Epithelial cell of proximal tubule (primary cell): ENCODE measurements at regions not wholly inside any gene's neighbourhood (a gene's known extent, or its start where the extent isn't known, plus 50 kb on each side); places are given as distances from the start of the nearest gene placed in this dataset.

Source experiments
- DNase-seq: peaks from one replicate; pipeline ENCODE4 v3.0.0-alpha.2; 2011; ENCODE audit warnings: low read depth
- H3K4me3 ChIP-seq: 2 replicates; pipeline ENCODE4 v1.5.1; 2011; ENCODE audit warnings: low read depth, mild to moderate bottlenecking, low read length
- TF ChIP-seq, protein P1 (sequence below): conservative IDR thresholded peaks from 2 replicates; pipeline ENCODE4 v1.5.1; 2012; ENCODE audit warnings: low read depth, mild to moderate bottlenecking, low read length

DNA sequence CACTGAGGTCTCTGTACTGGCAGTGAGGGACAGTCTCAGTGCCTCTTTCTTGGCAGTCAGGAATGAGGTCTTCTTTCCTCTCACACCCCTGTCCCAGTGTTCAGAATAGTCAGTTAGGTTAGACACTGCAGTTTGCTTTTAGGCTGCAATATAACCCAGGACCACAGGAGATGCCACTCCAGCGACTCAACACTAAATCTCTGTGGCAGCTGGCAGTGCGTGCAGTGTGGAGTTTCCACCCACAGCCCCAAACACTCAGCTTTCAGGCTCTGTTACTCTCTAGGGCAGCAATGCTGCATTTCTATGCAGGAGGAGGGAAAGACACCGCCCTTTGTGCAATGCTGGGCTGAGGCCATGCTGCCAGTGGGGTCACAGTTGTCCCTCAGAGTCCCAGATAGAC lies 150.2 kb upstream of the SUCLG2 start:
- no peak for DNase-seq
- TF ChIP-seq, protein P1, sequence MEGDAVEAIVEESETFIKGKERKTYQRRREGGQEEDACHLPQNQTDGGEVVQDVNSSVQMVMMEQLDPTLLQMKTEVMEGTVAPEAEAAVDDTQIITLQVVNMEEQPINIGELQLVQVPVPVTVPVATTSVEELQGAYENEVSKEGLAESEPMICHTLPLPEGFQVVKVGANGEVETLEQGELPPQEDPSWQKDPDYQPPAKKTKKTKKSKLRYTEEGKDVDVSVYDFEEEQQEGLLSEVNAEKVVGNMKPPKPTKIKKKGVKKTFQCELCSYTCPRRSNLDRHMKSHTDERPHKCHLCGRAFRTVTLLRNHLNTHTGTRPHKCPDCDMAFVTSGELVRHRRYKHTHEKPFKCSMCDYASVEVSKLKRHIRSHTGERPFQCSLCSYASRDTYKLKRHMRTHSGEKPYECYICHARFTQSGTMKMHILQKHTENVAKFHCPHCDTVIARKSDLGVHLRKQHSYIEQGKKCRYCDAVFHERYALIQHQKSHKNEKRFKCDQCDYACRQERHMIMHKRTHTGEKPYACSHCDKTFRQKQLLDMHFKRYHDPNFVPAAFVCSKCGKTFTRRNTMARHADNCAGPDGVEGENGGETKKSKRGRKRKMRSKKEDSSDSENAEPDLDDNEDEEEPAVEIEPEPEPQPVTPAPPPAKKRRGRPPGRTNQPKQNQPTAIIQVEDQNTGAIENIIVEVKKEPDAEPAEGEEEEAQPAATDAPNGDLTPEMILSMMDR: no peak
- H3K4me3 ChIP-seq: no peak overlapping the region

DNA sequence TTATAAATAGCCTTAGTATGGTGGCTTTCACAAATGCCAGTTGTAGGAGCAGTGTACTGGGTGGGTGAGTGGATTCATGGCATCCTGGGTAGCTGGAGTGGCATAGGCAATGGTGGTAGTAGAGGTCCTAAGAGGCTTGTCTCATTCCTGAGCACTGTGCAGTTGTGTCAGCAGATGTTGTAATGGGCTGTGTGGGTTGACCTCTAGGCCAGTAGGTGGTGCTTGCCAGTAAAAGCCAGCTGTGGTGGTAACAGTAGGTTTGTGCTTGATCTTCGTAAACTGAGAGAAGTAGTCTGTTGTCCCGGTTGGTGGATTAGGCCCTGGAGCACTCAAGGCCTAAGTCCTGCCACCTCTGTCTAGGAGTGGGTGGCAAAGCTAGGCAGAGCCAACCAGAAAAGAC lies 149.7 kb upstream of the SUCLG2 start:
- no peak for DNase-seq
- H3K4me3 ChIP-seq: no peak overlapping the region
- TF ChIP-seq, protein P1: no peak

DNA sequence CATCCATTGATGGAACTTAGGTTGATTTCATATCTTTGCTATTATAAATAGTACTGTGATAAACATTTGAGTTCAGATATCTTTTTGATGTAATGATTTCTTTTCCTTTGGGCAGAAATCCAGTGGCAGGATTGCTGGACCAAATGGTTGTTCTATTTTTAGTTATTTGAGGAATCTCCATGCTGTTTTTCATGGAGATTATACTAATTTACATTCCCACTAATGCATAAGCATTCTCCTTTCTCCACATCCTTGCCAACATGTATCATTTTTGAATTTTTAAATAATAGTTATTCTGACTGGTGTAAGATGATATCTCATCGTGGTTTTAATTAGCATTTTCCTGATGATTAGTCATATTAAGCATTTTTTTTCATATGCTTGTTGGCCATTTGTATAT lies 144.0 kb upstream of the SUCLG2 start:
- TF ChIP-seq, protein P1: no peak
- DNase-seq: no peak
- H3K4me3 ChIP-seq: no peak overlapping the region

DNA sequence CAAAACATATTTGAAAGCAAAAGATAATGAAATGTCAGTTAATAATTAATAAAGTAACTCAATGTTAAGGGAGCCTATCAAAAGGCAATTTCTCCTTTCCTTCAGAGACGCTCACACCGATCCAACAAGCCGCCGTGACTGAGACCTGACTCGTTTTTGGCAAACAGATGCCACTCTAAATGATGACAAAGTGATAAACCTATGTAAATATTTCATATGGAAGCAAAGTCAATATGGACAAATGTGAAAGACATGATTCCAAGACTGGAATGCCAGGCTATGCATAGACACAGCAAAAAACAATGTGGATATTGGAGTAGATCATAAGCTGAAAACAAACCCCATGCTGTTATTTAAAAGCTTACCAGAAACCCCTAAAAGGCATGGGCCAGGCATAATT lies 137.2 kb upstream of the SUCLG2 start:
- TF ChIP-seq, protein P1: no peak
- H3K4me3 ChIP-seq: no peak overlapping the region
- no peak for DNase-seq

DNA sequence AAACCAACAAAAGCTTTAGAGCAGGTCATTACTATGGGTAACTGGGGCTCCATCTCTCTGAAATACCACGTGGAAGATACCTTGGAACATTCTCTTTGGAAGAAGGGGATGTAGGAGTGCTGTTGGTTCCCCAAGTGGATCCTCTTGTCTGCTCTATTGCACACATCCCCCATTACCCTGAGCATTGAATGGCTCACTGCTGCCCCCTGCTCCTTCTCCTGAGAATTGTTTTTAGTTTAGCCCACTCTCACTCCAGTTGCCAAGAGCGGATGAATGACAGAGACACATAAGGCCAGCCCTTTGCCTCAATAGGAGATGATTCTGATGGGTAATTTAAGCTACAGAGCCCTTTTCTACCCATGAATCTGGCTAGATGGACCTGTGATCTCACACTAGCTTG lies 135.6 kb upstream of the SUCLG2 start:
- no peak overlapping the region for H3K4me3 ChIP-seq
- TF ChIP-seq, protein P1: peak; percentile 78
- peak; percentile 4 for DNase-seq

DNA sequence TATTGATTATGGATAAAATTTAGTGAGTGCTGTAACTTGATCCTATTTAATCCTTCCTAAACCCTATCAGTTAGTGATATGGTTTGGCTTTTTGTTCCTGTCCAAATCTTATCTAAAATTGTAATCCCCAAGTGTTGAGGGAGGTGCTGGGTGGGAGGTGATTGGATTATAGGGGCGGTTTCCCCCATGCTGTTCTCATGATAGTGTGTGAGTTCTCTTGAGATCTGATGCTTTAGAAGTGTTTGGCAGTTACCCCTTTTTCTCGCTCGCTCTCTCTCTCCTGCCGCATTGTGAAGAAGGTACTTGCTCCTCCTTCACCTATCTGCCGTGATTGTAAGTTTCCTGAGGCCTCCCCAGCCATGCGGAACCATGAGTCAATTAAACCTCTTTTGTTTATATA lies 134.0 kb upstream of the SUCLG2 start:
- no peak for DNase-seq
- no peak overlapping the region for H3K4me3 ChIP-seq
- TF ChIP-seq, protein P1: no peak

DNA sequence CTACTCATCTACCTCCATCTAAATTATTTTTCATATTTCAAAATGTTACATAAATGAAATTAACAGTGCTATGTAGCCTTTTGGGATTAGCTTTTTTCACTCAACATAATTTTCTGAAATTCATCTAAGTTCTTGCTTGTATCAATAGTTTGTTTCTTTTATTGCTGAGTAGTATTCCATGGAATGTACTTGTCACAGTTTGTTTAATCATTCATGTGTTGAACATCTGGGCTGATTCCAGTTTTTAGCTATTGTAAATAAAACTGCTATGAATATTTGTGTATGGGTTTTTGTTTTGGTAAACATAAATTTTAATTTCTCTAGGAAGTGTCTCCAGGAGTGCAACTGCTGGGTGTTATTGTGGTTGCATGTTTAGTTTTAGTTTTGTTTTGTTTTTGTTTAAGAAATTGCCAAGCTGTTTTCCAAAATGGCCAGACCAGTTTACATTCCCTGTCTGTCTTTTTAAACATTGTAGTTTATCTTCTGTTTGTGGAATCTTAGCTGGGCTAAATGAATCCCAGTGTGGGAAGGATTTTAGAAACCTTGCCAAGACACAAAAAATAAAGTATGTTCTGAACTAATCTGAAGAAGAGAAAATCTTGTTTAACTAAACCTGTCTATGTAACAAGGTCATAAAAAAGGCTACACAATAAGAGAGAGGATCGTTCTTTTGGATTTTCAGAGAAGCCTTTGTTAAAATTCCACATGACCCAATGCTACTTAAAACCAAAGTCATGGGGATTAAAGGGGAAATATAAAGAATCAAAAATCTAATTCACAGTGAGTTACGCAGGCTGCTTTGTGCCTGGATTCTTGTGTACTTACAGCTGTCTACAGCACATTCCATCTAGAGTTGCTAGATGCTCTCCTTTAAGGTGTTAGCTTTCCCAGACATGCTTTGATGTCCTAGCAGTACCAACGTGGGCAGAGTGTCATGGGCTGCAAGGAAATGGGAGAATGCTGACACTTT lies 129.2 kb upstream of the SUCLG2 start:
- no peak for DNase-seq
- H3K4me3 ChIP-seq: no peak overlapping the region
- TF ChIP-seq, protein P1: no peak
